ENCODE measurements at regions not wholly inside any gene's neighbourhood (a gene's known extent, or its start where the extent isn't known, plus 50 kb on each side); places are given as distances from the start of the nearest gene placed in this dataset.

DNA sequence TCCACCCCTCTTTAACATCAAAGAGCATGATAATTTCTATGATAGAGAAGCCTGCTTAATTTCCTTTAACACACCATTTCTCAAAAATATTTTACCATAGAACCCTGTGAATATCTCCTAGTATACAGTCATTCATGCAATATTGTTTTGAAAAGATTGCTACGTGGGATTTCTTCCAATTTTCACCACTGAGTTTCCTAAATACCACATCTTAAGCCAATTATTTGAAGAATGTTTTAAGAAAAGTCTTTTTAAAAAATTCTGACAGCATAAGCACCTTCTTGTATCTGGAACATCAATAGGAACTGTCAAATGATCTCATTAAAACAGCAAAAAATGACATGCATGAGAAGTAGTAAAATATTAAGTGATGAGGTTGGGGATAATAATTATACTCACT is 1126.7 kb downstream of the TUSC7 start:
- no peak for TF ChIP-seq EZH2 (IDR thresholded peaks at IDR 0.05; ENCODE audit: low read depth)
- TF ChIP-seq, protein P1, sequence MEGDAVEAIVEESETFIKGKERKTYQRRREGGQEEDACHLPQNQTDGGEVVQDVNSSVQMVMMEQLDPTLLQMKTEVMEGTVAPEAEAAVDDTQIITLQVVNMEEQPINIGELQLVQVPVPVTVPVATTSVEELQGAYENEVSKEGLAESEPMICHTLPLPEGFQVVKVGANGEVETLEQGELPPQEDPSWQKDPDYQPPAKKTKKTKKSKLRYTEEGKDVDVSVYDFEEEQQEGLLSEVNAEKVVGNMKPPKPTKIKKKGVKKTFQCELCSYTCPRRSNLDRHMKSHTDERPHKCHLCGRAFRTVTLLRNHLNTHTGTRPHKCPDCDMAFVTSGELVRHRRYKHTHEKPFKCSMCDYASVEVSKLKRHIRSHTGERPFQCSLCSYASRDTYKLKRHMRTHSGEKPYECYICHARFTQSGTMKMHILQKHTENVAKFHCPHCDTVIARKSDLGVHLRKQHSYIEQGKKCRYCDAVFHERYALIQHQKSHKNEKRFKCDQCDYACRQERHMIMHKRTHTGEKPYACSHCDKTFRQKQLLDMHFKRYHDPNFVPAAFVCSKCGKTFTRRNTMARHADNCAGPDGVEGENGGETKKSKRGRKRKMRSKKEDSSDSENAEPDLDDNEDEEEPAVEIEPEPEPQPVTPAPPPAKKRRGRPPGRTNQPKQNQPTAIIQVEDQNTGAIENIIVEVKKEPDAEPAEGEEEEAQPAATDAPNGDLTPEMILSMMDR (conservative IDR thresholded peaks at IDR 0.05): no peak

Measured in PC-9 (cell line).